ENCODE measurements at regions not wholly inside any gene's neighbourhood (a gene's known extent, or its start where the extent isn't known, plus 50 kb on each side); places are given as distances from the start of the nearest gene placed in this dataset.
"Not testable (repeated sequence)": the region's sequence is repeated elsewhere in the genome, so short reads cannot be mapped to it uniquely, and the experiment has no call there.

GRCh38 chr2:13868275-13868674, 764.2 kb upstream of the LRATD1 start:
- not testable (repeated sequence) for TF ChIP-seq CTCF (IDR thresholded peaks at IDR 0.05); EZH2 (IDR thresholded peaks at IDR 0.05; ENCODE audit: borderline replicate concordance, insufficient read depth, low read depth, low read length, poor library complexity, severe bottlenecking)

All from B cell (primary cell).